ENCODE measurements at regions not wholly inside any gene's neighbourhood (a gene's known extent, or its start where the extent isn't known, plus 50 kb on each side); places are given as distances from the start of the nearest gene placed in this dataset.

DNA sequence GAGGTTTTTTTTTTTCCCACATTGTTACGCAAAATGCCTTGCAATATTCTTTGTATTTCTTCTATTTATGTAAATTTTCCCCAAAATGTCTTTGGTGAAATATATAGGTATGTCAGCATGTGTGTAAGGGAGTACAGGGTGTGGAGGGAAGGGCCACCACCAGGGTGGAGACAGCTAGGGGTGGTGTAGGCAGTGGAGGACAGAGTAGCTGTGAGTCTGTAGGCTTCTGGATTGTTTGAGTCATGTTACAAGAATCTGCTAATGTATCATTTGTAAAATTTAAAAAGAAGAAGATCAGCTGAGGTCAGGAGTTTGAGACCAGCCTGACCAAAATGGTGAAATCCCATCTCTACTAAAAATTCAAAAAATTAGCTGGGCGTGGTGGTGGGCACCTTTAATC is 175.5 kb downstream of the NXNL2 start:
- TF ChIP-seq, protein P1, sequence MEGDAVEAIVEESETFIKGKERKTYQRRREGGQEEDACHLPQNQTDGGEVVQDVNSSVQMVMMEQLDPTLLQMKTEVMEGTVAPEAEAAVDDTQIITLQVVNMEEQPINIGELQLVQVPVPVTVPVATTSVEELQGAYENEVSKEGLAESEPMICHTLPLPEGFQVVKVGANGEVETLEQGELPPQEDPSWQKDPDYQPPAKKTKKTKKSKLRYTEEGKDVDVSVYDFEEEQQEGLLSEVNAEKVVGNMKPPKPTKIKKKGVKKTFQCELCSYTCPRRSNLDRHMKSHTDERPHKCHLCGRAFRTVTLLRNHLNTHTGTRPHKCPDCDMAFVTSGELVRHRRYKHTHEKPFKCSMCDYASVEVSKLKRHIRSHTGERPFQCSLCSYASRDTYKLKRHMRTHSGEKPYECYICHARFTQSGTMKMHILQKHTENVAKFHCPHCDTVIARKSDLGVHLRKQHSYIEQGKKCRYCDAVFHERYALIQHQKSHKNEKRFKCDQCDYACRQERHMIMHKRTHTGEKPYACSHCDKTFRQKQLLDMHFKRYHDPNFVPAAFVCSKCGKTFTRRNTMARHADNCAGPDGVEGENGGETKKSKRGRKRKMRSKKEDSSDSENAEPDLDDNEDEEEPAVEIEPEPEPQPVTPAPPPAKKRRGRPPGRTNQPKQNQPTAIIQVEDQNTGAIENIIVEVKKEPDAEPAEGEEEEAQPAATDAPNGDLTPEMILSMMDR (IDR thresholded peaks at IDR 0.05) = no peak
- TF ChIP-seq EP300 (IDR thresholded peaks at IDR 0.05) (no peak), POLR2A (IDR thresholded peaks at IDR 0.05) (no peak), POLR2AphosphoS5 (IDR thresholded peaks at IDR 0.05) (no peak)

Data from gastroesophageal sphincter (tissue), 3 donors.